IMR-90 (cell line): ENCODE measurements at regions not wholly inside any gene's neighbourhood (a gene's known extent, or its start where the extent isn't known, plus 50 kb on each side); places are given as distances from the start of the nearest gene placed in this dataset.
"Not testable (repeated sequence)": the region's sequence is repeated elsewhere in the genome, so short reads cannot be mapped to it uniquely, and the experiment has no call there.

Experiments
- ATAC-seq: fragments of 200-7000 bp; cut with Tn5 transposase; 2 replicates; pipeline ENCODE4 v1.9.1; 2020; ENCODE audit warnings: low read depth, mild to moderate bottlenecking, moderate library complexity
- BruUV-seq: library from RNA; stranded (reverse); fragments of 400-500 nt; replicated peaks from 2 replicates; lab custom pipeline; 2021; lab: Mats Ljungman, UMichigan
- CTCF ChIA-PET: fragments of 300-600 bp; formaldehyde crosslinking; extraction: SDS; loops from one replicate; lab custom pipeline; 2021; ENCODE audit warnings: antibody characterized with exemption; lab: Yijun Ruan, JAX
- POLR2A ChIA-PET: fragments of 300-600 bp; sonication (Branson Sonifier 250); formaldehyde crosslinking; loops from one replicate; lab custom pipeline; 2022; ENCODE audit warnings: antibody characterized with exemption; ENCODE audit not compliant: unreplicated experiment; lab: Charles Lee
- DNase-seq: peaks from one replicate; pipeline ENCODE4 v3.0.0; 2013
- H2AFZ ChIP-seq: replicated peaks from 2 replicates; pipeline ENCODE3; 2013; ENCODE audit warnings: low read length, mild to moderate bottlenecking; ENCODE audit not compliant: poor library complexity
- H2AK5ac ChIP-seq: 2 replicates; pipeline ENCODE4 v1.6.1; 2013; ENCODE audit warnings: low read depth, low read length, inconsistent platforms
- H2AK9ac ChIP-seq: replicated peaks from 2 replicates; pipeline ENCODE3; 2013; ENCODE audit warnings: mild to moderate bottlenecking, low read depth, low read length, moderate library complexity; ENCODE audit not compliant: poor library complexity
- H2BK120ac ChIP-seq: 2 replicates; pipeline ENCODE4 v1.6.1; 2013; ENCODE audit warnings: low read depth, low read length, inconsistent platforms
- H2BK15ac ChIP-seq: 3 replicates; pipeline ENCODE4 v1.6.1; 2013; ENCODE audit warnings: low read depth, low read length, inconsistent platforms
- H2BK20ac ChIP-seq: 2 replicates; pipeline ENCODE4 v1.6.1; 2013; ENCODE audit warnings: low read depth, mild to moderate bottlenecking, inconsistent platforms, low read length, moderate library complexity
- H2BK5ac ChIP-seq: 2 replicates; pipeline ENCODE4 v1.6.1; 2013; ENCODE audit warnings: mild to moderate bottlenecking, low read depth, low read length, inconsistent platforms; ENCODE audit not compliant: poor library complexity, severe bottlenecking
- H3K14ac ChIP-seq: replicated peaks from 2 replicates; pipeline ENCODE4 v1.6.1; 2013; ENCODE audit warnings: low read depth, low read length, inconsistent platforms
- H3K18ac ChIP-seq: 2 replicates; pipeline ENCODE4 v1.6.1; 2013; ENCODE audit warnings: low read depth, low read length, control low read depth
- H3K23ac ChIP-seq: 2 replicates; pipeline ENCODE4 v1.6.1; 2013; ENCODE audit warnings: low read depth, low read length, inconsistent platforms
- H3K27ac ChIP-seq: 2 replicates; pipeline ENCODE4 v1.5.1; 2013; ENCODE audit warnings: mild to moderate bottlenecking, control low read depth, low read length; ENCODE audit not compliant: insufficient read depth
- H3K27me3 ChIP-seq: 2 replicates; pipeline ENCODE4 v1.6.1; 2013; ENCODE audit warnings: low read length; ENCODE audit not compliant: control insufficient read depth, insufficient read depth
- H3K36me3 ChIP-seq: 2 replicates; pipeline ENCODE4 v1.6.1; 2013; ENCODE audit warnings: low read length, mixed read lengths; ENCODE audit not compliant: control insufficient read depth, insufficient read depth
- H3K4ac ChIP-seq: 2 replicates; pipeline ENCODE4 v1.6.1; 2013; ENCODE audit warnings: low read depth, low read length, inconsistent platforms
- H3K4me1 ChIP-seq: 2 replicates; pipeline ENCODE4 v1.6.1; 2013; ENCODE audit warnings: low read length, mixed read lengths; ENCODE audit not compliant: control insufficient read depth, insufficient read depth
- H3K4me2 ChIP-seq: 2 replicates; pipeline ENCODE4 v1.6.1; 2013; ENCODE audit warnings: low read depth, mild to moderate bottlenecking, control low read depth, low read length, moderate library complexity
- H3K4me3 ChIP-seq: 2 replicates; pipeline ENCODE4 v1.5.1; 2013; ENCODE audit warnings: low read depth, mild to moderate bottlenecking, control low read depth, low read length, moderate library complexity; ENCODE audit not compliant: insufficient read depth
- H3K56ac ChIP-seq: 2 replicates; pipeline ENCODE4 v1.6.1; 2013; ENCODE audit warnings: low read length, inconsistent platforms; ENCODE audit not compliant: insufficient read depth; ENCODE audit errors: extremely low read depth
- H3K79me1 ChIP-seq, 2 experiments: 2 replicates each; pipeline ENCODE4 v1.6.1; 2013; ENCODE audit warnings: low read length in 2 of 2, inconsistent platforms in 1 of 2, low read depth in 1 of 2
- H3K9ac ChIP-seq: 2 replicates; pipeline ENCODE4 v1.6.1; 2013; ENCODE audit warnings: low read depth, low read length, control low read depth
- H3K9me1 ChIP-seq: 2 replicates; pipeline ENCODE4 v1.6.1; 2013; ENCODE audit warnings: low read length, inconsistent platforms; ENCODE audit not compliant: insufficient read depth
- H3K9me3 ChIP-seq: 2 replicates; pipeline ENCODE4 v1.6.1; 2013; ENCODE audit warnings: low read length; ENCODE audit not compliant: control insufficient read depth, insufficient read depth
- H4K20me1 ChIP-seq: 2 replicates; pipeline ENCODE4 v1.6.1; 2013; ENCODE audit warnings: low read length, inconsistent platforms; ENCODE audit not compliant: insufficient read depth
- H4K5ac ChIP-seq: 2 replicates; pipeline ENCODE4 v1.6.1; 2013; ENCODE audit warnings: mild to moderate bottlenecking, low read depth, low read length, control low read depth
- H4K8ac ChIP-seq, 2 experiments: 2 replicates each; pipeline ENCODE4 v1.6.1; 2013; ENCODE audit warnings: low read depth in 2 of 2, low read length in 2 of 2, control low read depth in 1 of 2, inconsistent platforms in 1 of 2
- H4K91ac ChIP-seq: 2 replicates; pipeline ENCODE4 v1.6.1; 2013; ENCODE audit warnings: low read depth, low read length, inconsistent platforms; ENCODE audit not compliant: insufficient read depth
- CEBPB ChIP-seq: IDR thresholded peaks from 2 replicates; pipeline ENCODE4 v1.6.1; 2012; ENCODE audit warnings: low read depth, low read length, improper control_type of control experiment
- CHD1 ChIP-seq: IDR thresholded peaks from 2 replicates; pipeline ENCODE4 v1.6.1; 2012; ENCODE audit warnings: low read depth, low read length, improper control_type of control experiment
- ELK1 ChIP-seq: fragments of 150-350 bp; IDR thresholded peaks from 2 replicates; pipeline ENCODE4 v1.6.1; 2016; ENCODE audit warnings: low read depth, mild to moderate bottlenecking, low read length, moderate library complexity, borderline replicate concordance
- POLR2A ChIP-seq: IDR thresholded peaks from 2 replicates; pipeline ENCODE4 v1.6.1; 2012; ENCODE audit warnings: mild to moderate bottlenecking, low read depth, low read length
- RCOR1 ChIP-seq: IDR thresholded peaks from 2 replicates; pipeline ENCODE4 v1.6.1; 2012; ENCODE audit warnings: mild to moderate bottlenecking, low read length, improper control_type of control experiment; ENCODE audit not compliant: insufficient replicate concordance
- whole genome bisulfite sequencing, 2 experiments: methylation state at CpG; one replicate each; pipeline versions ENCODE4 v1.1.5 to v1.1.7; 2013; ENCODE audit warnings: missing lambda C conversion rate in 2 of 2; ENCODE audit not compliant: insufficient read length in 1 of 2; ENCODE audit errors: extremely low coverage in 2 of 2; 5-methylcytosine and 5-hydroxymethylcytosine counted together
- dilution Hi-C: fragments of 300-500 bp; cut with HindIII; formaldehyde crosslinking; loops from one replicate; pipeline ENCODE4 v1.14.3; 2018; ENCODE audit warnings: low sequenced_read_pairs; ENCODE audit not compliant: unreplicated experiment
- in situ Hi-C: fragments of 300-500 bp; cut with MboI; formaldehyde crosslinking; loops from 3 replicates; pipeline ENCODE4 v1.14.3; 2019; ENCODE audit warnings: low sequenced_read_pairs, inconsistent platforms, mixed read lengths
- intact Hi-C: fragments of 100-400 bp; cut with micrococcal nuclease; formaldehyde crosslinking; loops from 2 replicates; pipeline ENCODE4 v1.10.0; 2022

- Histone ChIP-seq H3K4me3 (no peak overlapping the region), H2BK5ac (no peak overlapping the region), H3K23ac (no peak overlapping the region), H3K56ac (no peak overlapping the region), H2AFZ (no peak overlapping the region), H3K14ac (no peak overlapping the region), H3K4me1 (no peaks in the 10 kb centered on the region), H4K8ac (no peak overlapping the region), H2AK5ac (no peak overlapping the region), H4K20me1 (no peaks in the 10 kb centered on the region), H3K18ac (no peak overlapping the region), H4K91ac (no peak overlapping the region), H3K4me2 (no peak overlapping the region), H3K27me3 (no peaks in the 10 kb centered on the region), H3K9ac (no peak overlapping the region), H4K5ac (no peak overlapping the region), H2BK20ac (no peak overlapping the region), H3K27ac (no peak overlapping the region), H3K9me1 (no peaks in the 10 kb centered on the region), H3K36me3 (no peaks in the 10 kb centered on the region), H2BK120ac (no peak overlapping the region), H3K4ac (no peak overlapping the region), H2BK15ac (no peak overlapping the region), H2AK9ac (no peak overlapping the region), H3K9me3 (peaks cover 8% of the 10 kb centered on the region), H3K79me1 (no peaks in the 10 kb centered on the region)
- no peak for DNase-seq
- POLR2A ChIA-PET: no interaction called here
- intact Hi-C loops (no loop called here), in situ Hi-C loops (no loop called here), dilution Hi-C loops (no loop called here)
- TF ChIP-seq CHD1: no peak
- no peak for TF ChIP-seq POLR2A
- TF ChIP-seq RCOR1: no peak
- no peak for TF ChIP-seq CEBPB
- no peak for TF ChIP-seq ELK1
- CTCF ChIA-PET: no interaction called here
- no peak for ATAC-seq
- no CpG with 5 or more reads among the region's 1 CpG for WGBS, 2 experiments
- BruUV-seq: no TSS peak
These were observed 245.2 kb upstream of the SPHKAP start for GRCh38 chr2:228426502-228427216.

- H3K56ac ChIP-seq, H3K4me1 ChIP-seq, H2BK20ac ChIP-seq, DNase-seq, H3K4ac ChIP-seq, BruUV-seq, H4K91ac ChIP-seq, H2AK5ac ChIP-seq, H3K79me1 ChIP-seq, H3K9me3 ChIP-seq, CTCF ChIA-PET, H2BK15ac ChIP-seq, H3K4me3 ChIP-seq, POLR2A ChIA-PET, intact Hi-C loops, H3K18ac ChIP-seq, H2AK9ac ChIP-seq, H3K36me3 ChIP-seq, H4K5ac ChIP-seq, H2AFZ ChIP-seq, ATAC-seq, H3K27ac ChIP-seq, H3K9me1 ChIP-seq, H3K23ac ChIP-seq, dilution Hi-C loops, H2BK120ac ChIP-seq, H4K8ac ChIP-seq, in situ Hi-C loops, H4K20me1 ChIP-seq, H3K9ac ChIP-seq, H3K14ac ChIP-seq, H3K27me3 ChIP-seq, H2BK5ac ChIP-seq, H3K4me2 ChIP-seq: not testable (repeated sequence)
- WGBS, 2 experiments: 72% methylated on average over 21 of the region's 31 CpGs; no CpG with 5 or more reads in 1 of the 2 experiments
These were observed 244.0 kb upstream of the SPHKAP start for GRCh38 chr2:228425411-228426060.
